NB4 (cell line): ENCODE measurements at regions not wholly inside any gene's neighbourhood (a gene's known extent, or its start where the extent isn't known, plus 50 kb on each side); places are given as distances from the start of the nearest gene placed in this dataset.

Source experiments
- POLR2A ChIP-seq: IDR thresholded peaks from 2 replicates; pipeline ENCODE4 v1.6.1; 2011; ENCODE audit warnings: mild to moderate bottlenecking; ENCODE audit not compliant: insufficient read length; ENCODE audit errors: extremely low read depth
- TF ChIP-seq, protein P1 (sequence below): IDR thresholded peaks from one replicate; pipeline ENCODE4 v1.5.1; 2012; ENCODE audit warnings: low read depth, low read length
- TF ChIP-seq, protein P2 (sequence below): IDR thresholded peaks from 2 replicates; pipeline ENCODE4 v1.6.1; 2011; ENCODE audit warnings: low read depth, low read length

DNA sequence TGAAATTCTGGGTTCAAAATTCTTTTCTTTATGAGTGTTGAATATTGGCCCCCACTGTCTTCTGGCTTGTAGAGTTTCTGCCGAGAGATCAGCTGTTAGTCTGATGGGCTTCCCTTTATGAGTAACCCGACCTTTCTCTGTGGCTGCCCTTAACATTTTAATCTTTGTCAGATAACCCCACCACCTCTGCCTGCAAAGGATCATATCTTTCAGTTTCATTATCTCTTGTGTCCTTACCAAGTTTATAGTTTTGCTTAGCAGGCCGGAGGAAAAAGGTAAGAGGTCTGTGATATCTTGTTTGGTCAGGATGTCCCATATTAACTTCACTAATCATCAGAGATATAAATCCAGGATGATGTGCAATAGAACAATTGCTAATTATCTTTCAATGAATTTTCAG lies 970.2 kb upstream of the TYRP1 start:
- TF ChIP-seq, protein P1, sequence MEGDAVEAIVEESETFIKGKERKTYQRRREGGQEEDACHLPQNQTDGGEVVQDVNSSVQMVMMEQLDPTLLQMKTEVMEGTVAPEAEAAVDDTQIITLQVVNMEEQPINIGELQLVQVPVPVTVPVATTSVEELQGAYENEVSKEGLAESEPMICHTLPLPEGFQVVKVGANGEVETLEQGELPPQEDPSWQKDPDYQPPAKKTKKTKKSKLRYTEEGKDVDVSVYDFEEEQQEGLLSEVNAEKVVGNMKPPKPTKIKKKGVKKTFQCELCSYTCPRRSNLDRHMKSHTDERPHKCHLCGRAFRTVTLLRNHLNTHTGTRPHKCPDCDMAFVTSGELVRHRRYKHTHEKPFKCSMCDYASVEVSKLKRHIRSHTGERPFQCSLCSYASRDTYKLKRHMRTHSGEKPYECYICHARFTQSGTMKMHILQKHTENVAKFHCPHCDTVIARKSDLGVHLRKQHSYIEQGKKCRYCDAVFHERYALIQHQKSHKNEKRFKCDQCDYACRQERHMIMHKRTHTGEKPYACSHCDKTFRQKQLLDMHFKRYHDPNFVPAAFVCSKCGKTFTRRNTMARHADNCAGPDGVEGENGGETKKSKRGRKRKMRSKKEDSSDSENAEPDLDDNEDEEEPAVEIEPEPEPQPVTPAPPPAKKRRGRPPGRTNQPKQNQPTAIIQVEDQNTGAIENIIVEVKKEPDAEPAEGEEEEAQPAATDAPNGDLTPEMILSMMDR, result no peak
- TF ChIP-seq, protein P2, sequence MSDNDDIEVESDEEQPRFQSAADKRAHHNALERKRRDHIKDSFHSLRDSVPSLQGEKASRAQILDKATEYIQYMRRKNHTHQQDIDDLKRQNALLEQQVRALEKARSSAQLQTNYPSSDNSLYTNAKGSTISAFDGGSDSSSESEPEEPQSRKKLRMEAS, result no peak
- no peak for TF ChIP-seq POLR2A
